PFSK-1 (cell line): ENCODE measurements at regions not wholly inside any gene's neighbourhood (a gene's known extent, or its start where the extent isn't known, plus 50 kb on each side); places are given as distances from the start of the nearest gene placed in this dataset.

Experiments used
- FOXP2 ChIP-seq: optimal IDR thresholded peaks from 2 replicates; pipeline ENCODE3; 2011; ENCODE audit warnings: borderline replicate concordance, control low read depth, inconsistent platforms; ENCODE audit not compliant: insufficient read depth; ENCODE audit errors: extremely low read length, extremely low read depth
- POLR2AphosphoS5 ChIP-seq: IDR thresholded peaks from 2 replicates; pipeline ENCODE4 v1.6.1; 2012; ENCODE audit warnings: low read depth, mild to moderate bottlenecking, control low read depth, low read length, moderate library complexity
- SIN3A ChIP-seq: IDR thresholded peaks from 2 replicates; pipeline ENCODE4 v1.6.1; 2012; ENCODE audit warnings: mild to moderate bottlenecking, low read length, moderate library complexity, borderline replicate concordance; ENCODE audit not compliant: insufficient read depth
- TAF1 ChIP-seq: IDR thresholded peaks from 2 replicates; pipeline ENCODE4 v1.6.1; 2012; ENCODE audit warnings: low read length, control low read depth, borderline replicate concordance; ENCODE audit not compliant: insufficient read depth
- TF ChIP-seq, protein P1 (sequence below), 2 experiments: IDR thresholded peaks; 2 replicates each; pipeline versions ENCODE4 v1.6.1 to v1.8.0; 2011 to 2012; ENCODE audit warnings: low read depth in 2 of 2, low read length in 2 of 2, control low read depth in 1 of 2, inconsistent platforms in 1 of 2, mild to moderate bottlenecking in 1 of 2, moderate library complexity in 1 of 2; ENCODE audit not compliant: insufficient read depth in 1 of 2

GRCh38 chr1:79373481-79374125 is 367.1 kb upstream of the ADGRL4 start:
- no peak for TF ChIP-seq FOXP2
- TF ChIP-seq, protein P1, sequence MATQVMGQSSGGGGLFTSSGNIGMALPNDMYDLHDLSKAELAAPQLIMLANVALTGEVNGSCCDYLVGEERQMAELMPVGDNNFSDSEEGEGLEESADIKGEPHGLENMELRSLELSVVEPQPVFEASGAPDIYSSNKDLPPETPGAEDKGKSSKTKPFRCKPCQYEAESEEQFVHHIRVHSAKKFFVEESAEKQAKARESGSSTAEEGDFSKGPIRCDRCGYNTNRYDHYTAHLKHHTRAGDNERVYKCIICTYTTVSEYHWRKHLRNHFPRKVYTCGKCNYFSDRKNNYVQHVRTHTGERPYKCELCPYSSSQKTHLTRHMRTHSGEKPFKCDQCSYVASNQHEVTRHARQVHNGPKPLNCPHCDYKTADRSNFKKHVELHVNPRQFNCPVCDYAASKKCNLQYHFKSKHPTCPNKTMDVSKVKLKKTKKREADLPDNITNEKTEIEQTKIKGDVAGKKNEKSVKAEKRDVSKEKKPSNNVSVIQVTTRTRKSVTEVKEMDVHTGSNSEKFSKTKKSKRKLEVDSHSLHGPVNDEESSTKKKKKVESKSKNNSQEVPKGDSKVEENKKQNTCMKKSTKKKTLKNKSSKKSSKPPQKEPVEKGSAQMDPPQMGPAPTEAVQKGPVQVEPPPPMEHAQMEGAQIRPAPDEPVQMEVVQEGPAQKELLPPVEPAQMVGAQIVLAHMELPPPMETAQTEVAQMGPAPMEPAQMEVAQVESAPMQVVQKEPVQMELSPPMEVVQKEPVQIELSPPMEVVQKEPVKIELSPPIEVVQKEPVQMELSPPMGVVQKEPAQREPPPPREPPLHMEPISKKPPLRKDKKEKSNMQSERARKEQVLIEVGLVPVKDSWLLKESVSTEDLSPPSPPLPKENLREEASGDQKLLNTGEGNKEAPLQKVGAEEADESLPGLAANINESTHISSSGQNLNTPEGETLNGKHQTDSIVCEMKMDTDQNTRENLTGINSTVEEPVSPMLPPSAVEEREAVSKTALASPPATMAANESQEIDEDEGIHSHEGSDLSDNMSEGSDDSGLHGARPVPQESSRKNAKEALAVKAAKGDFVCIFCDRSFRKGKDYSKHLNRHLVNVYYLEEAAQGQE (IDR thresholded peaks at IDR 0.05; ENCODE audit: insufficient read depth in 1 of 2, low read depth in 2 of 2, low read length in 2 of 2), result no peak
- no peak for TF ChIP-seq TAF1
- no peak for TF ChIP-seq SIN3A
- TF ChIP-seq POLR2AphosphoS5, result no peak

DNA sequence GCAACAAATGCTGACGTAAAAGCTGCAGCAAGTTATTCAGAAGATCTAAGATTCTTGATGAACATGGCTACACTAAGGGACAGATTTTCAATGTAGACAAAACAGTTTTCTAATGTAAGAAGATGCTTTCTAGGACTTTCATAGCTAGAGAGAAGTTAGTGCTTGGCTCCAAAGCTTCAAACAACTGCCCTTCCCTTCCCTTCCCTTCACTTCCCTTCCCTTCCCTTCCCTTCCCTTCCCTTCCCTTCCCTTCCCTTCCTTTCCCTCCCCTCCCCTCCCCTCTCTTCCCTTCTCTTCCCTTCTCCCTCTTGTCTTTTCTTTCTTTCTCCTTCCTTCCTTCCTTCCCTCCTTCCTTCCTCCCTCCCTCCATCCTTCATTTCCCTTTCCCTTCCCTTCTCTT is 365.3 kb upstream of the ADGRL4 start:
- TF ChIP-seq TAF1 (no peak), FOXP2 (no peak), POLR2AphosphoS5 (no peak), SIN3A (no peak)
- TF ChIP-seq, protein P1 (IDR thresholded peaks at IDR 0.05; ENCODE audit: insufficient read depth in 1 of 2, low read depth in 2 of 2, low read length in 2 of 2), result no peak

GRCh38 chr1:79369091-79369490 is 362.6 kb upstream of the ADGRL4 start:
- no peak for TF ChIP-seq SIN3A
- TF ChIP-seq POLR2AphosphoS5, result no peak
- no peak for TF ChIP-seq TAF1
- no peak for TF ChIP-seq FOXP2
- TF ChIP-seq, protein P1 (IDR thresholded peaks at IDR 0.05; ENCODE audit: insufficient read depth in 1 of 2, low read depth in 2 of 2, low read length in 2 of 2), result no peak

- TF ChIP-seq SIN3A (no peak), TAF1 (no peak), FOXP2 (no peak), POLR2AphosphoS5 (no peak)
- TF ChIP-seq, protein P1 (IDR thresholded peaks at IDR 0.05; ENCODE audit: insufficient read depth in 1 of 2, low read depth in 2 of 2, low read length in 2 of 2), result no peak
Observed at GRCh38 chr1:79364896-79365295, 358.4 kb upstream of the ADGRL4 start.
